ENCODE measurements at regions not wholly inside any gene's neighbourhood (a gene's known extent, or its start where the extent isn't known, plus 50 kb on each side); places are given as distances from the start of the nearest gene placed in this dataset.
"Not testable (repeated sequence)": the region's sequence is repeated elsewhere in the genome, so short reads cannot be mapped to it uniquely, and the experiment has no call there.

GRCh38 chr2:82098617-82099016 lies 1794.1 kb upstream of the LRRTM1 start:
- DNase-seq (ENCODE audit: low spot score), result no peak

- no peak for DNase-seq (ENCODE audit: low spot score)
Observed at GRCh38 chr2:82089518-82089917, 1785.0 kb upstream of the LRRTM1 start.

GRCh38 chr2:82084679-82085392 lies 1780.3 kb upstream of the LRRTM1 start:
- DNase-seq (ENCODE audit: low spot score), result no peak

- no peak for DNase-seq (ENCODE audit: low spot score)
Observed at GRCh38 chr2:82075875-82076274, 1771.3 kb upstream of the LRRTM1 start.

- no peak for DNase-seq (ENCODE audit: low spot score)
Observed at GRCh38 chr2:82062463-82062862, 1757.9 kb upstream of the LRRTM1 start.

- DNase-seq (ENCODE audit: low spot score), result no peak
Observed at GRCh38 chr2:82055846-82056245, 1751.3 kb upstream of the LRRTM1 start.

- no peak for DNase-seq (ENCODE audit: low spot score)
Observed at GRCh38 chr2:82043867-82044266, 1739.3 kb upstream of the LRRTM1 start.

- DNase-seq (ENCODE audit: low spot score), result no peak
Observed at GRCh38 chr2:82027921-82028615, 1723.5 kb upstream of the LRRTM1 start.

- no peak for DNase-seq (ENCODE audit: low spot score)
Observed at GRCh38 chr2:82023710-82024109, 1719.2 kb upstream of the LRRTM1 start.

GRCh38 chr2:82013641-82014040 lies 1709.1 kb upstream of the LRRTM1 start:
- no peak for DNase-seq (ENCODE audit: low spot score)

GRCh38 chr2:82007071-82007664 lies 1702.6 kb upstream of the LRRTM1 start:
- no peak for DNase-seq (ENCODE audit: low spot score)

GRCh38 chr2:82005889-82006288 lies 1701.3 kb upstream of the LRRTM1 start:
- DNase-seq (ENCODE audit: low spot score), result not testable (repeated sequence)

GRCh38 chr2:82001614-82002013 lies 1697.1 kb upstream of the LRRTM1 start:
- DNase-seq (ENCODE audit: low spot score), result no peak

- DNase-seq (ENCODE audit: low spot score), result no peak
Observed at GRCh38 chr2:82000606-82001005, 1696.1 kb upstream of the LRRTM1 start.

- no peak for DNase-seq (ENCODE audit: low spot score)
Observed at GRCh38 chr2:81996332-81996731, 1691.8 kb upstream of the LRRTM1 start.

- no peak for DNase-seq (ENCODE audit: low spot score)
Observed at GRCh38 chr2:81991282-81991681, 1686.7 kb upstream of the LRRTM1 start.

GRCh38 chr2:81987370-81987769 lies 1682.8 kb upstream of the LRRTM1 start:
- DNase-seq (ENCODE audit: low spot score), result no peak

GRCh38 chr2:81984969-81985637 lies 1680.6 kb upstream of the LRRTM1 start:
- DNase-seq (ENCODE audit: low spot score), result no peak

- no peak for DNase-seq (ENCODE audit: low spot score)
Observed at GRCh38 chr2:81981585-81981984, 1677.0 kb upstream of the LRRTM1 start.

GRCh38 chr2:81979086-81979485 lies 1674.5 kb upstream of the LRRTM1 start:
- DNase-seq (ENCODE audit: low spot score), result no peak

GRCh38 chr2:81976998-81977397 lies 1672.4 kb upstream of the LRRTM1 start:
- no peak for DNase-seq (ENCODE audit: low spot score)

- no peak for DNase-seq (ENCODE audit: low spot score)
Observed at GRCh38 chr2:81974216-81974615, 1669.7 kb upstream of the LRRTM1 start.

GRCh38 chr2:81942876-81943275 lies 1638.3 kb upstream of the LRRTM1 start:
- no peak for DNase-seq (ENCODE audit: low spot score)

All from AG08396 (cell line).